ENCODE measurements at regions not wholly inside any gene's neighbourhood (a gene's known extent, or its start where the extent isn't known, plus 50 kb on each side); places are given as distances from the start of the nearest gene placed in this dataset.

DNA sequence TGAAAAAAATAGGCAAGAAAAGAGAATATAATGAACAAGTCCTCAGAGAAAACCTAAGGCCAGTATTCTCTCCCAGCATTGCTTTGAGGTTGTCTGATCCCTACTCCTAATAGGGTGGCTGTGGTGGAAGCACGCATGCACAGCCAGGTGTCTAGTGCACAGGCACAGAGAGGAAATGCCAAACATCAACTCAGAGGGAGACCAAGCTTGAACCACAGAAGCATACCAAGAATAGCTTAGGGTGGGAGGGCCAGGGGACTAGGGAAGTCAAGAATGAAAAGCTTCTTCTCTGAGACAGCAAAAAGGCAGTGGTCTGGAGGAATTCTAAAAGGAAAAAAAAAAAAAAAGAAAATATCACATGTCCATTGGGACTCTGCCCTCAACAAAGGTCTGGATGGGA lies 244.1 kb upstream of the API5 start:
- TF ChIP-seq, protein P1, sequence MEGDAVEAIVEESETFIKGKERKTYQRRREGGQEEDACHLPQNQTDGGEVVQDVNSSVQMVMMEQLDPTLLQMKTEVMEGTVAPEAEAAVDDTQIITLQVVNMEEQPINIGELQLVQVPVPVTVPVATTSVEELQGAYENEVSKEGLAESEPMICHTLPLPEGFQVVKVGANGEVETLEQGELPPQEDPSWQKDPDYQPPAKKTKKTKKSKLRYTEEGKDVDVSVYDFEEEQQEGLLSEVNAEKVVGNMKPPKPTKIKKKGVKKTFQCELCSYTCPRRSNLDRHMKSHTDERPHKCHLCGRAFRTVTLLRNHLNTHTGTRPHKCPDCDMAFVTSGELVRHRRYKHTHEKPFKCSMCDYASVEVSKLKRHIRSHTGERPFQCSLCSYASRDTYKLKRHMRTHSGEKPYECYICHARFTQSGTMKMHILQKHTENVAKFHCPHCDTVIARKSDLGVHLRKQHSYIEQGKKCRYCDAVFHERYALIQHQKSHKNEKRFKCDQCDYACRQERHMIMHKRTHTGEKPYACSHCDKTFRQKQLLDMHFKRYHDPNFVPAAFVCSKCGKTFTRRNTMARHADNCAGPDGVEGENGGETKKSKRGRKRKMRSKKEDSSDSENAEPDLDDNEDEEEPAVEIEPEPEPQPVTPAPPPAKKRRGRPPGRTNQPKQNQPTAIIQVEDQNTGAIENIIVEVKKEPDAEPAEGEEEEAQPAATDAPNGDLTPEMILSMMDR (IDR thresholded peaks at IDR 0.05), result no peak
- TF ChIP-seq EP300 (IDR thresholded peaks at IDR 0.05) (no peak), POLR2A (IDR thresholded peaks at IDR 0.05) (no peak), POLR2AphosphoS5 (IDR thresholded peaks at IDR 0.05) (no peak)
- no peaks in the 10 kb centered on the region for H3K36me3 ChIP-seq
- intact Hi-C loops (cut with DNase I; ENCODE audit: low total_unique reads), result no loop called here
- WGBS, 5 donors, result 69 to 93% (median 84%) methylated on average over 1 of the region's 1 CpG
- no peaks in the 10 kb centered on the region for H3K27me3 ChIP-seq
- H3K27ac ChIP-seq, result no peak overlapping the region
- H3K4me3 ChIP-seq, result no peak overlapping the region
- no peaks in the 10 kb centered on the region for H3K9me3 ChIP-seq
- no peak for DNase-seq
- no peaks in the 10 kb centered on the region for H3K4me1 ChIP-seq

DNA sequence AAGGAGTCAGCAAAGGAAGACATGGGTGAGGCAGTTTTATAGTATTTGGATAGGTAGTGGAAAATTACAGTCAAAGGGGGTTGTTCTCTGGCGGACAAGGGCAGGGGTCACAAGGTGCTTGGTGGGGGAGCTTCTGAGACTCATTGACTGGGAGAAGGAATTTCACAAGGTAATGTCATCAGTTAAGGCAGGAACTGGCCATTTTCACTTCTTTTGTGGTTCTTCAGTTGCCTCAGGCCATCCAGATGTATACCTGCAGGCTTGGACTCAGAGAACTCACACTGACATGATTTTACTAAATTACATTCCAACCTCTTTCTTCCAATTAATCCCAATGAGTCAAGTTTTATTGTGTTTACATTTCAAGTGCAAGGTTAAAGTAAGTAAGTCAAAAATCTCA lies 240.5 kb upstream of the API5 start:
- intact Hi-C loops (cut with DNase I; ENCODE audit: low total_unique reads), result no loop called here
- 62 to 83% (median 68%) methylated on average over 1 of the region's 1 CpG for WGBS, 5 donors
- no peak overlapping the region for H3K4me3 ChIP-seq
- no peaks in the 10 kb centered on the region for H3K27me3 ChIP-seq
- H3K27ac ChIP-seq, result no peak overlapping the region
- no peak for DNase-seq
- no peaks in the 10 kb centered on the region for H3K36me3 ChIP-seq
- H3K9me3 ChIP-seq, result no peaks in the 10 kb centered on the region
- no peak for TF ChIP-seq POLR2AphosphoS5 (IDR thresholded peaks at IDR 0.05)
- TF ChIP-seq POLR2A (IDR thresholded peaks at IDR 0.05), result no peak
- TF ChIP-seq, protein P1 (IDR thresholded peaks at IDR 0.05), result no peak
- no peak for TF ChIP-seq EP300 (IDR thresholded peaks at IDR 0.05)
- H3K4me1 ChIP-seq, result no peaks in the 10 kb centered on the region

DNA sequence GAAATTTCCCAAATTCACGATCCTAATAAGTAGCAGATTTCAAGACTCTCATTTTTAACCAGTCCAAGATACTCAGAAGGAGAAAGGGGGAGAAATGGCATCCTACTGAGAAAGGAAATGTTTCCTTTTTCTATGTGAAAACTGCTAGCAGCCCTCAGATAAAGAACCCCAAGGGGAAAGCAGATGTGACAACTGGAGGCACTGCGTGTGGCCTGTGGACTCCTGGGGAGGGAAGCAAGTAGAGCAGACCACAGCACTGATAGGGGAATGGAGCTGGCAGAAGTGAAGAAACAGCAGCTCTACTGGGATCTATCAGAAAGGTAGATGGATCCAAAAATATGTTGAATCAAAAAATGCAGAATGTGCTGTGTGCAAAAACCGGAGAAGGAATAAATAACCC lies 239.7 kb upstream of the API5 start:
- Histone ChIP-seq H3K4me3 (no peak overlapping the region), H3K36me3 (no peaks in the 10 kb centered on the region), H3K27ac (no peak overlapping the region), H3K9me3 (no peaks in the 10 kb centered on the region), H3K27me3 (no peaks in the 10 kb centered on the region), H3K4me1 (no peaks in the 10 kb centered on the region)
- 44 to 78% (median 54%) methylated on average over 3 of the region's 3 CpGs for WGBS, 5 donors
- no peak for TF ChIP-seq POLR2A (IDR thresholded peaks at IDR 0.05)
- TF ChIP-seq, protein P1 (IDR thresholded peaks at IDR 0.05), result no peak
- TF ChIP-seq EP300 (IDR thresholded peaks at IDR 0.05), result no peak
- no peak for TF ChIP-seq POLR2AphosphoS5 (IDR thresholded peaks at IDR 0.05)
- DNase-seq, result no peak
- intact Hi-C loops (cut with DNase I; ENCODE audit: low total_unique reads), result no loop called here

DNA sequence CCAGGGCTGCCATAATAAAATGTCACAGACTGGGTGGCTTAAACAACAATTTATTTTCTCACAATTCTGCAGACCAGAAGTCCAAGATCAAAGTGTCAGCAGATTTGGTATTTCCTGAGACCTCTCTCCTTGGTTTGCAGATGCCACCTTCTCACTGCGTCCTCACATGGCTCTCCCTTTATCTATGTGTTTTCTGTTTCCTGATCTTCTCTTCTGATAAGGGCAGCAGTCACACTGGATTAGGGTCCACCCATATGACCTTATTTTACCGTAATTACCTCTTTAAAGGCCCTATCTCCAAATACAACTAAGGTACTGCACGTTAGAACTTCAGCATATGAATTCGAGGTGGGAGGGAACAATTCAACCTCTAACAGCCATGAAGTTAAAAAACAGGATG lies 238.9 kb upstream of the API5 start:
- no peak overlapping the region for H3K4me3 ChIP-seq
- no peaks in the 10 kb centered on the region for H3K4me1 ChIP-seq
- DNase-seq, result no peak
- 46 to 74% (median 54%) methylated on average over 4 of the region's 4 CpGs for WGBS, 5 donors
- TF ChIP-seq, protein P1 (IDR thresholded peaks at IDR 0.05), result no peak
- TF ChIP-seq POLR2AphosphoS5 (IDR thresholded peaks at IDR 0.05) (no peak), EP300 (IDR thresholded peaks at IDR 0.05) (no peak), POLR2A (IDR thresholded peaks at IDR 0.05) (no peak)
- no peaks in the 10 kb centered on the region for H3K9me3 ChIP-seq
- H3K27ac ChIP-seq, result no peak overlapping the region
- H3K36me3 ChIP-seq, result no peaks in the 10 kb centered on the region
- intact Hi-C loops (cut with DNase I; ENCODE audit: low total_unique reads), result no loop called here
- H3K27me3 ChIP-seq, result no peaks in the 10 kb centered on the region

Measured in stomach (tissue), 8 donors.